Neural progenitor cell (in vitro differentiated cells): ENCODE measurements at regions not wholly inside any gene's neighbourhood (a gene's known extent, or its start where the extent isn't known, plus 50 kb on each side); places are given as distances from the start of the nearest gene placed in this dataset.

Experiments
- EZH2 ChIP-seq: fragments of 200-600 bp; sonication (generic); IDR thresholded peaks from 2 replicates; pipeline ENCODE4 v1.6.1; 2017; ENCODE audit warnings: antibody characterized with exemption, mild to moderate bottlenecking, moderate library complexity
- EZH2phosphoT487 ChIP-seq: fragments of 200-600 bp; sonication (generic); IDR thresholded peaks from 2 replicates; pipeline ENCODE4 v1.6.1; 2017; ENCODE audit warnings: antibody characterized with exemption
- TF ChIP-seq, protein P1 (sequence below): fragments of 200-600 bp; sonication (generic); IDR thresholded peaks from 2 replicates; pipeline ENCODE4 v1.5.1; 2017; ENCODE audit warnings: antibody characterized with exemption, mild to moderate bottlenecking

DNA sequence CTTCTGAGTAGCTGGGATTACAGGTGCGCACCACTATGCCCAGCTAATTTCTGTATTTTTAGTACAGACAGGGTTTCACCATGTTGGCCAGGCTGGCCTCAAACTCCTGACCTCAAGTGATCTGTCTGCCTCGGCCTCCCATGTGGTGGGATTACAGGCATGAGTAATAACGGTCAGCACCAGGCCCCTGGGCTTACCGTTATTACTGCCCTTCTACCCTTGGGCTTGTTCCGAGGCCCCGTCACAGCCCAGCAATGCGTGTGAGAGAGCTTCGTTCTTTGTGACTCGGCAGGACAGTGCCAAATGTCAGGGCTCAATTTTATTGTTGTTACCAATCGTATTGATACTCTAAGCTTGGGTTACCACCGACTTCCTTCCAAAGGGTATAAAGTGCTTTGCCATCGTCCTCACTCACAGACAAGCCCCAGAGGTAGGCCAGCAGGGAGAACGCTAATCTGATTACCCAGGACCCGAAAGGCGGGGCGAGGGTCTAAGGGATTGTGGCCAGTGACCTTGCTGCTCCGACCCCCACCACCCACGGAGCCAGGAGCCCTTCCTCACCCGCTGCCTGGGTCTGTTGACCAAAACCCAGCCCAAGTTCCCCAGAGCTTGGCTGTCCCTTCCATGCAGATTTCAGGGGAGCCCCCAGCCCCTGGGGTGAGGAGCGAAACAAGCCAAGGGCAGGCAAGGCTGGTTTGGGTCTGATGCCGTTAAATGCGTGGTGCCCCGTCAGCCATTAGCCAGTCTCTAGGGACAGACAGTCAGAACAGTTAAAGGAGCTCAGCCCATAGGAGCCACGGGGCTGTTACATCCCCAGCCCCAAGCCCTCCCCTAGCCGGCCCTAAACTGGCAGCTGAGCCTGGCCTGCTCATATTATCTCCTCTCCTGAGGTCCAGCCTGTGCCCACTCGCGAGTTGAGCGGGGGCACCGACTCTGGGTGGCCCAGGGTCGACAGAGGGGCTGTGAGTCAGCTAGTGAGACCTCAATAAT lies 54.9 kb upstream of the CASZ1 start:
- TF ChIP-seq, protein P1, sequence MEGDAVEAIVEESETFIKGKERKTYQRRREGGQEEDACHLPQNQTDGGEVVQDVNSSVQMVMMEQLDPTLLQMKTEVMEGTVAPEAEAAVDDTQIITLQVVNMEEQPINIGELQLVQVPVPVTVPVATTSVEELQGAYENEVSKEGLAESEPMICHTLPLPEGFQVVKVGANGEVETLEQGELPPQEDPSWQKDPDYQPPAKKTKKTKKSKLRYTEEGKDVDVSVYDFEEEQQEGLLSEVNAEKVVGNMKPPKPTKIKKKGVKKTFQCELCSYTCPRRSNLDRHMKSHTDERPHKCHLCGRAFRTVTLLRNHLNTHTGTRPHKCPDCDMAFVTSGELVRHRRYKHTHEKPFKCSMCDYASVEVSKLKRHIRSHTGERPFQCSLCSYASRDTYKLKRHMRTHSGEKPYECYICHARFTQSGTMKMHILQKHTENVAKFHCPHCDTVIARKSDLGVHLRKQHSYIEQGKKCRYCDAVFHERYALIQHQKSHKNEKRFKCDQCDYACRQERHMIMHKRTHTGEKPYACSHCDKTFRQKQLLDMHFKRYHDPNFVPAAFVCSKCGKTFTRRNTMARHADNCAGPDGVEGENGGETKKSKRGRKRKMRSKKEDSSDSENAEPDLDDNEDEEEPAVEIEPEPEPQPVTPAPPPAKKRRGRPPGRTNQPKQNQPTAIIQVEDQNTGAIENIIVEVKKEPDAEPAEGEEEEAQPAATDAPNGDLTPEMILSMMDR, result no peak
- no peak for TF ChIP-seq EZH2
- no peak for TF ChIP-seq EZH2phosphoT487
